ENCODE measurements at regions not wholly inside any gene's neighbourhood (a gene's known extent, or its start where the extent isn't known, plus 50 kb on each side); places are given as distances from the start of the nearest gene placed in this dataset.

GRCh38 chr3:139729300-139729699 is 51.5 kb upstream of the NMNAT3 start:
- DNase-seq, result no peak

GRCh38 chr3:139728414-139728813 is 50.6 kb upstream of the NMNAT3 start:
- DNase-seq, result no peak

All from left hindlimb (tissue), 1 donor.